Panc1 (cell line): ENCODE measurements at regions not wholly inside any gene's neighbourhood (a gene's known extent, or its start where the extent isn't known, plus 50 kb on each side); places are given as distances from the start of the nearest gene placed in this dataset.

Experiments
- ATAC-seq: fragments of 200-7000 bp; cut with Tn5 transposase; 2 replicates; pipeline ENCODE4 v1.9.1; 2020; ENCODE audit warnings: mild to moderate bottlenecking, moderate library complexity
- BruUV-seq: library from RNA; stranded (reverse); fragments of 400-500 nt; replicated peaks from 2 replicates; lab custom pipeline; 2021; lab: Mats Ljungman, UMichigan
- CTCF ChIA-PET: fragments of 300-600 bp; sonication (Branson Sonifier 250); formaldehyde crosslinking; loops from one replicate; lab custom pipeline; 2022; ENCODE audit warnings: antibody characterized with exemption; lab: Charles Lee
- POLR2A ChIA-PET: fragments of 300-600 bp; sonication (Branson Sonifier 250); formaldehyde crosslinking; loops from one replicate; lab custom pipeline; 2022; ENCODE audit warnings: antibody characterized with exemption; lab: Charles Lee
- DNase-seq: peaks from one replicate; pipeline ENCODE4 v3.0.0-alpha.2; 2010; ENCODE audit warnings: low read depth, low spot score
- H3K27ac ChIP-seq: 2 replicates; pipeline ENCODE4 v1.5.1; 2011; ENCODE audit warnings: mild to moderate bottlenecking, low read length, inconsistent platforms
- H3K27me3 ChIP-seq: fragments of 200-500 bp; sonication (Bioruptor generic); 2 replicates; pipeline ENCODE4 v1.6.0; 2014; ENCODE audit warnings: low read length, inconsistent platforms; ENCODE audit not compliant: control insufficient read depth, insufficient read depth
- H3K36me3 ChIP-seq: fragments of 200-500 bp; sonication (Bioruptor generic); 2 replicates; pipeline ENCODE4 v1.5.1; 2014; ENCODE audit warnings: inconsistent platforms, mild to moderate bottlenecking, low read length, moderate library complexity; ENCODE audit not compliant: control insufficient read depth, insufficient read depth
- H3K4me1 ChIP-seq: 2 replicates; pipeline ENCODE4 v1.5.1; 2011; ENCODE audit warnings: inconsistent platforms, mild to moderate bottlenecking, low read length, moderate library complexity; ENCODE audit not compliant: control insufficient read depth, insufficient read depth
- H3K4me3 ChIP-seq, 2 experiments: 2 replicates each; pipeline ENCODE4 v1.5.1; 2011 to 2012; ENCODE audit warnings: low read depth in 2 of 2, low read length in 2 of 2, mild to moderate bottlenecking in 2 of 2, inconsistent platforms in 1 of 2, moderate library complexity in 1 of 2
- H3K9me3 ChIP-seq: fragments of 200-500 bp; sonication (Bioruptor generic); 2 replicates; pipeline ENCODE4 v1.5.1; 2014; ENCODE audit warnings: low read depth, mild to moderate bottlenecking, inconsistent platforms, low read length, moderate library complexity; ENCODE audit not compliant: control insufficient read depth, insufficient read depth
- CTCF ChIP-seq: fragments of 450-650 bp; IDR thresholded peaks from 2 replicates; pipeline ENCODE4 v1.5.1; 2017; ENCODE audit warnings: mild to moderate bottlenecking
- POLR2AphosphoS5 ChIP-seq: IDR thresholded peaks from 2 replicates; pipeline ENCODE4 v1.6.1; 2012; ENCODE audit warnings: mild to moderate bottlenecking, low read depth, low read length, moderate library complexity
- REST ChIP-seq, 2 experiments: IDR thresholded peaks; 2 replicates each; pipeline ENCODE4 v1.6.1; 2011 to 2012; ENCODE audit warnings: low read depth in 2 of 2, control low read depth in 1 of 2, low read length in 1 of 2, mild to moderate bottlenecking in 1 of 2, moderate library complexity in 1 of 2; ENCODE audit not compliant: insufficient read depth in 1 of 2
- SIN3A ChIP-seq: IDR thresholded peaks from 2 replicates; pipeline ENCODE4 v1.6.1; 2012; ENCODE audit warnings: low read depth, mild to moderate bottlenecking, low read length, moderate library complexity, borderline replicate concordance; ENCODE audit not compliant: insufficient read depth
- TCF7L2 ChIP-seq: IDR thresholded peaks from 2 replicates; pipeline ENCODE4 v1.6.1; 2011; ENCODE audit warnings: mild to moderate bottlenecking, low read depth, low read length, inconsistent platforms
- in situ Hi-C: cut with HindIII; loops from 2 replicates; pipeline ENCODE4 v1.10.0; 2016; ENCODE audit warnings: low sequenced_read_pairs, low pct_unique_long_range_greater_than_20kb
- intact Hi-C: fragments of 100-400 bp; cut with micrococcal nuclease; formaldehyde crosslinking; loops from one replicate; pipeline ENCODE4 v1.10.0; 2022; ENCODE audit not compliant: unreplicated experiment

- ATAC-seq (no peak), DNase-seq (no peak)
- in situ Hi-C loops (no loop called here), intact Hi-C loops (no loop called here)
- Histone ChIP-seq H3K27me3 (no peaks in the 10 kb centered on the region), H3K4me1 (no peaks in the 10 kb centered on the region), H3K9me3 (no peaks in the 10 kb centered on the region), H3K36me3 (no peaks in the 10 kb centered on the region), H3K27ac (no peak overlapping the region), H3K4me3 (no peak overlapping the region)
- no TSS peak for BruUV-seq
- TF ChIP-seq TCF7L2 (no peak), POLR2AphosphoS5 (no peak), CTCF (no peak), SIN3A (no peak), REST (IDR thresholded peaks at IDR 0.05; ENCODE audit: insufficient read depth in 1 of 2, low read depth in 2 of 2, low read length in 1 of 2) (no peak)
- POLR2A ChIA-PET = no interaction called here
- CTCF ChIA-PET = no interaction called here
Measured at GRCh38 chr9:108655818-108656217, 200.0 kb downstream of the ACTL7B start.

GRCh38 chr9:108654566-108654965 is 201.2 kb downstream of the ACTL7B start:
- Histone ChIP-seq H3K4me1 (no peaks in the 10 kb centered on the region), H3K27me3 (no peaks in the 10 kb centered on the region), H3K9me3 (no peaks in the 10 kb centered on the region), H3K36me3 (no peaks in the 10 kb centered on the region), H3K4me3 (no peak overlapping the region), H3K27ac (no peak overlapping the region)
- in situ Hi-C loops = no loop called here
- no peak for TF ChIP-seq TCF7L2
- TF ChIP-seq POLR2AphosphoS5 = no peak
- TF ChIP-seq REST (IDR thresholded peaks at IDR 0.05; ENCODE audit: insufficient read depth in 1 of 2, low read depth in 2 of 2, low read length in 1 of 2) = no peak
- no peak for TF ChIP-seq CTCF
- TF ChIP-seq SIN3A = no peak
- ATAC-seq (no peak), DNase-seq (no peak)
- BruUV-seq = no TSS peak
- ChIA-PET CTCF (no interaction called here), POLR2A (no interaction called here)
- intact Hi-C loops = no loop called here
